ENCODE measurements at regions not wholly inside any gene's neighbourhood (a gene's known extent, or its start where the extent isn't known, plus 50 kb on each side); places are given as distances from the start of the nearest gene placed in this dataset.

- Histone ChIP-seq H3K27me3 (replicated peaks in 1 of 7) (peaks cover 0 to 5% (median 0%) of the 10 kb centered on the region in 7 donors), H3K27ac (no peak overlapping the region), H3K4me3 (no peak overlapping the region), H3K9me3 (peaks cover 0 to 6% (median 0%) of the 10 kb centered on the region in 8 donors), H3K36me3 (no peaks in the 10 kb centered on the region), H3K4me1 (no peaks in the 10 kb centered on the region)
- 79 to 88% (median 81%) methylated on average over 6 of the region's 6 CpGs for WGBS, 5 donors
- intact Hi-C loops (cut with DNase I; ENCODE audit: low total_unique reads), result loop anchor here (5.0 kb wide), 1 partner anchor 173 kb away; no protein-coding TSS in a partner anchor
- TF ChIP-seq POLR2AphosphoS5 (IDR thresholded peaks at IDR 0.05) (no peak), POLR2A (IDR thresholded peaks at IDR 0.05) (no peak), CTCF (IDR thresholded peaks at IDR 0.05 in 8 of 11, conservative IDR thresholded peaks at IDR 0.05 in 3 of 11) (no peak)
- no peak for DNase-seq
Measured at GRCh38 chr2:109719871-109720270, 74.2 kb upstream of the RGPD5 start.

DNA sequence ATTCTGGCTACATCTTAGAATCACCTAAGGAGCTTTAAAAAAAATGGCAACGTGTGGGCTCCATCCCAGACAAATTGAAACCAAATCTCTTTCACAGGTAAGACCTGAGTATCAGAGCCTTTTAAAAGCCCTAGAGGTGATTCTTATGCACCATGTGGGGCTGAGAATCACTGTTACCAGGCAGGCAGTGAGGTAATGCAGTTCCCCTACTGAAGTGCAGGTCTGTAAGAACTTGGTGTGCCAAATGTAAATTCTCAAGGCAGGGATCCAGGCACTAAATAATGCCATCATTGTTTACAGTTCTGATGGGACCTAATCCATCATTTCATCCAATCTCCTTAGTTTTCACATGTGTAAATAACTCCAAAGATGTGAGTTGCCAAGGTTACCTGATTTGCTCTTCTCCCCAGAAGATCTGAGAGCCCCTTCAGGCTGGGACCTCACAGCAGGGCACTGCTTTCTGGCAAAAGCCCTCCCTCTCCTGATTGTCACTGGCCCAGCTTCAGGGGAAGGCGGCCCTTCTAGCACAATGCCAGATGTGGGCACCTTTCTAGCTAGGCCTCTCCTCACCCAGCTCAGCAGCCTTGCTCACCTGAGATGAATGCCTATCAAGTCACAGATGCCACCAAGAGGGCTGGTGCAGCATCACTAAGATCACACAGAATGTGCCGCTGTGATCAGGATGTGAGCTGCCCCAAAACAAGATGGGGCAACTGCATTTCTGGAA is 73.6 kb upstream of the RGPD5 start:
- intact Hi-C loops (cut with DNase I; ENCODE audit: low total_unique reads), result no loop called here
- no peak overlapping the region for H3K4me3 ChIP-seq
- no peaks in the 10 kb centered on the region for H3K4me1 ChIP-seq
- no peaks in the 10 kb centered on the region for H3K36me3 ChIP-seq
- H3K27me3 ChIP-seq (replicated peaks in 1 of 7), result peaks cover 0 to 7% (median 0%) of the 10 kb centered on the region in 7 donors
- TF ChIP-seq POLR2A (IDR thresholded peaks at IDR 0.05), result no peak
- H3K9me3 ChIP-seq, result peaks cover 0 to 6% (median 0%) of the 10 kb centered on the region in 8 donors
- no peak for DNase-seq
- no peak overlapping the region for H3K27ac ChIP-seq
- WGBS, 5 donors, result 82 to 92% (median 86%) methylated on average over 3 of the region's 3 CpGs

- Histone ChIP-seq H3K27ac (no peak overlapping the region), H3K27me3 (replicated peaks in 1 of 7) (peaks cover 0 to 7% (median 0%) of the 10 kb centered on the region in 7 donors), H3K4me1 (no peaks in the 10 kb centered on the region), H3K4me3 (no peak overlapping the region), H3K36me3 (no peaks in the 10 kb centered on the region), H3K9me3 (peaks cover 0 to 6% (median 0%) of the 10 kb centered on the region in 8 donors)
- 84 to 94% (median 89%) methylated on average over 9 of the region's 9 CpGs for WGBS, 5 donors
- intact Hi-C loops (cut with DNase I; ENCODE audit: low total_unique reads), result no loop called here
- no peak for DNase-seq
- no peak for TF ChIP-seq CTCF (IDR thresholded peaks at IDR 0.05 in 8 of 11, conservative IDR thresholded peaks at IDR 0.05 in 3 of 11)
- TF ChIP-seq POLR2A (IDR thresholded peaks at IDR 0.05), result no peak
- TF ChIP-seq POLR2AphosphoS5 (IDR thresholded peaks at IDR 0.05), result no peak
Measured at GRCh38 chr2:109721135-109721534, 73.0 kb upstream of the RGPD5 start.

DNA sequence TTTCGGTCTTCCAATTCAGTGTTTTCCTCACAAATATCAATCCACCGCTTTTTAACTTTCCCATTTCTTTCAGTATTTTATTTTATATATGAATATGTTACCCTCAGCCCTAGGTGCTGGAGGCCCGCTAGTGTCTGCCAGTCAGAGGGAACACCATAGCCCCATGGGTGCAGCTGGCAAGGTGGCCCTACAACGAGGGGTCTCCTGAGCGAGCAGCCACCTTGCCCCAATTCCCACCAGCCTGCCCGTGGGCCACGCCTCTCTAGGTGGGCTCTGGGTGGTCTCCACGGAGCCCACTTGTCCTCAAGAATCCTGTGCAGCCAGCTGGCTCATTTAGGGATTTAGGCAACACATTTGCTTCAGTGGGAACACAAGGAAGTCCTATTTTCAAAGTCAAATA is 72.5 kb upstream of the RGPD5 start:
- DNase-seq, result no peak
- H3K27ac ChIP-seq, result no peak overlapping the region

More for the DNA sequence above, 72.5 kb upstream of the RGPD5 start:
- Histone ChIP-seq H3K27me3 (replicated peaks in 1 of 7) (peaks cover 0 to 7% (median 0%) of the 10 kb centered on the region in 7 donors), H3K4me3 (no peak overlapping the region), H3K4me1 (no peaks in the 10 kb centered on the region), H3K9me3 (peaks cover 0 to 6% (median 0%) of the 10 kb centered on the region in 8 donors), H3K36me3 (no peaks in the 10 kb centered on the region)
- whole genome bisulfite sequencing, 5 donors, result 72 to 82% (median 75%) methylated on average over 8 of the region's 8 CpGs
- no peak for TF ChIP-seq POLR2AphosphoS5 (IDR thresholded peaks at IDR 0.05)
- no peak for TF ChIP-seq POLR2A (IDR thresholded peaks at IDR 0.05)
- no peak for TF ChIP-seq CTCF (IDR thresholded peaks at IDR 0.05 in 8 of 11, conservative IDR thresholded peaks at IDR 0.05 in 3 of 11)
- intact Hi-C loops (cut with DNase I; ENCODE audit: low total_unique reads), result no loop called here
